NCI-H1417 (cell line): ENCODE measurements at regions not wholly inside any gene's neighbourhood (a gene's known extent, or its start where the extent isn't known, plus 50 kb on each side); places are given as distances from the start of the nearest gene placed in this dataset.

Experiments used
- DNase-seq, 3 experiments: peaks; one replicate each; lab custom pipeline; 2025; lab: John Stamatoyannopoulos, UW

DNA sequence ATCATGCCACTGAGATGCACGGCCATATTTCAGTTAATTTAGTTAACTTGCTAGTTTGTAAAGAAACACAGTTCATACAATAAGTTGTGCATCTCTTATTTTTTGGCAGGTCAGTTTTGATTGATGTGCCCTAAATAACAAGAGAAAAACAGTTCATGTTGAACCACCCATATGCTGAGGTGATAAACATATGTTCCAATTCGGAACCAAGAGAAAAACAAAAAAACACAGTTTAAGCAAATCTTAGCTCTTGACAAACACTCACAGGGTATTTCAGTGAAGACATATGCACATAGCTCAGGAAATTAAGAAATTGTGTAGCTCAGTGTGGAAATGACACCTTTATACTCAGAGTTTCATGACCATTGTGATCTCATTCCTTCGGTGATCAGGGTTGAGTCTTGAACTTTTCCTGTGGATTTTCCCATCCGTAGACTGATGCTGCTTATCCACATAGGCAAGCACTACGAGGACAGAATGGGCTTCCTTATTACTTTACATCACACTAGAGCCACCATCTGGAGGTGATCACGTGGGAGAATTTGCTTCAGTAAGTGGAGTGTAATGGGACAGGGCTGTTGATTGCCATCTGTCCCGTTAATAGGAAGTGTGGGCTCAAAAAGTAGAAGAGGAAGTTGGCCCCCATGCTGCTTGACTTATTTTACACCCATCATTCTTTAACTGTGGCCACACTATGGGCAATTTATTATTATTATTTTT lies 773.0 kb downstream of the MTRR start:
- DNase-seq: no peak

DNA sequence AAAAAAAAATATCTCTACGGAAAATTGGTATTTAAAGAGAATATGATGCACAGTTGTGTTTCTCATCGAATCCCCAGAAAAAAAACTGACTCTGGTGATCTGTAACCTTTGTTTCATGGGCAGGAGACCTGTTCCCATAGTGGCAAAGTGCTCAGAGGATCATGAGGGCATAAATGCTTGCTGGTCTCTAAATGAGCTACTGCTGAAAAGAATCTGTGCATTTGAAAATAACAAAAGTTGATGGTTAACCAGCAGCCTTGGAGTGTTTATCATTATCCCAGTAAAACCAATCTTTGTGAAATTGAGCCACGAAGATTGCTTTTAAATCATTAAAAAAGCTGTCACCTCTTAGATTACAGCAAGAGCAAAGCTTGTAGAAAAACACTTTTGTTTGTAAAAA lies 775.4 kb downstream of the MTRR start:
- no peak for DNase-seq

DNA sequence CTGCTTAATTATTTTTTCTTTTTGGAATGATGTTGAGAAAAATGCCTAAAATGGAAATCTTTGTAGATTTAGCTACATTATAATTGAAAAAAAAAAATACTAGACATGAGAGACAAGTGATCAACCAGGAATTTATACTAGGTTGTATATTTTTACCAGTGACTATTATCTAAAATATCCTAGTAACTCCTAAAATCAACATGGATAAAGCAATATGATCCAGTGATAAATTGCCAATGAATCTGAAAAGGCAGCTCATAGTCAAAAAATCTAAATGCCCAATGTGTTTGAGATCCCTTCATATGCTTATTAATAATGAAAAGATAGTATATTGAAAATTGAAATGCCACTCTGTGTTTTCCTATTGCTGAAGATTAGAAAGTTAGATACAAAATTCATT lies 778.2 kb downstream of the MTRR start:
- DNase-seq: no peak

DNA sequence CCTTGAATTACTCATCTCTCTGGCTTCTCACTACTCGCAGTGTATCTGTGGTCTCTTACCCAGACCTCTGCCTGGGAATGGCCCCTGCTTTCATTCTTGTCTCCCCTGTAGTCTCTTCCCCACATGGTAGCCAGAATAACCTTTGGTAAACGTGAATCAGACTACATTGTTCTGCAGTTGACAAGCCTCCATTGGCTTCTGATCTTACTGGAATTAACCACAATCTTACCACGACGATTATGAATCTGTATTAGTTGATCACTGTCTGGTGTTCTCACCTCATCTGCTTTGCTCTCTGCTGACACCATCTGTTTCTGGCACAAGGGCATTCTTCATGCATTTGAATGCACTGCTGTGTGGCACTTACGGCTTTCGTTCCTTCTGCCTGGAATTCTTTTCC lies 781.2 kb downstream of the MTRR start:
- DNase-seq: peak in 1 of 3 experiments; percentile 21

DNA sequence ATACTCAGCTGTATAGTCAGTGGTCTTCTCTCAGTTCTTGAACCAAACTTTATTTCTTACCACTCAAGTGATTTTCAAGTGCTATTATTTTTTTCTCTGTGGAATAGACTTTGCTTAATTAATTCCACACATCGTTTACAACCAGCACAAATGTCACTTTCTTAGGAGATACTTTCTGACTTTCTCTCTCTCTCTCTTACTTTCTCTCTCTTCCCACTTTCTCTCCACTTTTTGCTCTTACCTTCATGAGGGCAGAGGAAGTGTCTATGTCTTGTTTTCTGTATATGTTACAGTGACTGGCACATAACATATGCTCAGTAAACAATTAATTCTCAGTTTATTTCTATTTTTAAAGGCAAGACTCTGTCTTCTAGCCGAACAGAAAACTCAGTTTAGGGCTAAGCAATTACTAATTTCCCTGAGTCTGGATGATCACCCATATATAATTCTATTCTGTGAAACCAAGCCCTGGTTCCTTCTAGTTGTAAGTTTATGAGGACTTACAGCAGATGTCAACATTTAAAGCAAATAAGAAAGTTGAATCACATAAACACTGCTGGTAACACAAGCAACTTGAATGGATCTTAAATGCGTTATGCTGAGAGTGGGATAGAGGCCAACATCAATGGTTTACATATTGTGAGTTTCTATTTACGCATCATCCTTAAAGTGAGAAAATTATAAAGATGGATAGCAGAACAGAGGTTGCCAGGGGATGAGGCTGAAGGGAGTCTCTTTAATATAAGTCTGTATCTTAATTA lies 791.4 kb downstream of the MTRR start:
- DNase-seq: no peak

DNA sequence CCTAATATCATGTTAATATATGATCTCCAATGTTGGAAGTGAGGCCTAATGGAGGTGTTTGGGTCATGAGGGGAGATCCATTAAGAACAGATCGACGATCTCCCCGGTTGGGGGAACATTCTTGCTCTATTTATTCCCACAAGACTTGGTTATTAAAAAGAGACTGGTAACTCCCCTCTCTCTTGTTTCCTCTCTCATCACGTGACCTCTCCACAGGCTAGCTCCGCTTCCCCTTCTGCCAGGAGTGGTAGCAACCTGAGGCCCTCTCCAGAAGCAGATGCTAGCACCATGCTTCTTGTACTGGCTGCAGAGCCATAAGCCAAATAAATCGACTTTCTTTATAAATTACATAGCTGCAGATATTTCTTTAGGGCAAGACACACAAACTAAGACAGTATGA lies 794.4 kb downstream of the MTRR start:
- no peak for DNase-seq

DNA sequence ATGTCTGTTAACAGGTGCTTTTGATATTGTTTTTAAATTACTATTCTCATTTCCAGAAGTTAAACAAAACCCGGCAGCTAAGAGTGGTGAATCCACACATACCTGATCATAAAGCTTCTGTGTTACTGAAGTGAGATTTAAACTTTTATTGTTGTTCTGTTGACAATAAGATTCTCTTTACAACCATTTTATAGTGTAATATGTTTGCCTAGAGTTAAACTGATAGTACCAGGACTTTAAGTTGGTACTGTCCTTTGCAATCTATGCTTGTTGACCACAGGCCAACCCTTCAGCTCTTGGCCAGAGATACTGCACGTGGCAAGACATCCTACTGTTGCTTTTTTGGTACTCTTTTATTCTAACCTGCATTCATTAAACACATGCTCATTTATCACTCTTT lies 806.2 kb downstream of the MTRR start:
- no peak for DNase-seq

DNA sequence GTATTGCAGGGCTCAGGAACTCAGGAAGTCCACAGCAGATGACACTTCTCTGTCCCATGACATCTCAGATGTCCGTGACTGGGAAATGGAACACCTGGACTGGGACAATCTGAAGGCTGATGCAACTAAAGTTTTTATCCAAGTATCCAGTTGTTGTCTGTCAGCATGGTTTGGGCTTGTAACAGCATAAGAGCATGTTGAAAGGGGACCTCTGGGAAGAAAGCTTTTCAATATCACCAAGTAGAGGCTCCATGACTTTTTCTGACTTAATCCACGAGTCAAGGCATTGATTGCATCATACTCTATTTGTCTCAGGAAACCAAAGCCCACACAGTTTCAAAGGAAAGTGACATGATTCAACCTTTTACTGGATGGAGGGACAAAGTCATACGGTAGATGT lies 807.7 kb downstream of the MTRR start:
- no peak for DNase-seq

DNA sequence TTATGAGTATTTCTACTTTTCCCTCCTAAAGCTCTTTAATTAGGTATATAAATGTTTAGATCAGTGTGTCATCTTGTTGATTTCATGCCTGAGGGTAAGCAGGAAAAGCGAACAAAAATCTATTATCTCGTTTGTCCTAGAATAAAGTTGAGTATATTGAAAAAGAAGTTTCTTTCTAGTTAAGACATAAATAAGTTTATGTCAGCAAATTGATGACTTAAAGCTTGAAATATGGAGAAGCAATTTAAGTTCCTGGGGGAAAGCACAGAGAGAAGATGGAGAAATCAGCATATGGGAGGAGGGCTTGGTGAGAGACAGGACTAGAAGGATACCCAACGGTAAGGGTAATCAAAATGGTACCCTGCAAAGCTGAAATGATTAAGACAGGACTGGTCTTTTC lies 813.4 kb downstream of the MTRR start:
- no peak for DNase-seq

DNA sequence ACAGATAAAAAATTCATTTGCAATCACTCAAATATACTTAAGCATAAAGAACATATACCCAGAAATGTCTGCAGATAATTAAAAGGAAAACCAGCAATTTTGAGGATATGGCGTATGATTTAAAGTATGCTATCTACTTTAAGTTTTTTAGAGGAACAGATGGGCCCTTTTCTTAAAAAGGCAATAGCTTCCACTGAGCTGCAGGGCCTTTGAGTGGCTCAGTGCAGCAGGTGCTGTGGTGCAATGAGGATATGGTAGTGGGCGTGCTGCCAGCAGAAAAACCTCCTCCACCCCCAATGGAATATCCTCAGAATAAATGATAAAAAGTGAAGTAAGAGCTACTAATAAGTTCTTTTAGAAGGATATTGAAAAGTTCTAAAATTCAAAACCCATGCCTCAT lies 814.5 kb downstream of the MTRR start:
- DNase-seq: peak in 2 of 3 experiments; percentile 28 to 56

DNA sequence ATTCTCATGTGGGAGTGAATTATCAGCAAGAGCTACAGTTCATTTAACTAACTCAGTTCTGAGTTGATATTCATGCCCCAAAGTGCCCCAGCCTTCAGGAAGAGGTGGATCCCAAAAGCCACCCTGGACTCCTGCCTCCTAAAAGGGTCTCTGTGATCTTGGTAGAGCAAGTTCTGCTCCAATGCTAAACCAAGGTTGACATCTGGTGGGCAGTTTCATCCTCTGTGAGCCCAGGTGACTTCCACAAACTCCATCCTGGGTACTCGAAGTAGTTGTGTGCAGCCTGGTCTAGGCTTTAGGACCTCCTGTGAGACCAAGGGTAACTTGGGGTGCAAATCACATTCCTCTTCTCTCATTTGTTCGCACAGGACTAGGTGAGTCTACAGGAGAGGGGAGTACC lies 816.8 kb downstream of the MTRR start:
- peak in 2 of 3 experiments; percentile 20 to 54 for DNase-seq

DNA sequence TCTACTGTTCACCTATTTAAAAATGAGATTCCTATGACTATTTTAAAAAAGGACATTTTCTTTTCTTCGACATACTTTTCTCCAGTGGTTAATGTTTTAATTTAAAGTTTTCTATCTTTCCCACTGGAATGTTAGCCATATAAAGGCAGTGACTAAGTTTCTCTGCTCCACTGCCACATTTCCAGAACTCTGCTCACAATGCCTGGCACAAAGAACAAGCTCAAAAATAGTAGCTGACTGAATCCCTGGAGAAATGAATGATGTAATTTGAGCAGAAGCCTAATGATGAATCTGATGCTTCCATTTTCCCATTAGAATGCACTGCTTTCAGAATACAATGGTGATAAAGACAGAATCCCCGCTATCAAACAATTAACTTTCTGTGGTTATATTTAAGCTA lies 817.8 kb downstream of the MTRR start:
- no peak for DNase-seq

DNA sequence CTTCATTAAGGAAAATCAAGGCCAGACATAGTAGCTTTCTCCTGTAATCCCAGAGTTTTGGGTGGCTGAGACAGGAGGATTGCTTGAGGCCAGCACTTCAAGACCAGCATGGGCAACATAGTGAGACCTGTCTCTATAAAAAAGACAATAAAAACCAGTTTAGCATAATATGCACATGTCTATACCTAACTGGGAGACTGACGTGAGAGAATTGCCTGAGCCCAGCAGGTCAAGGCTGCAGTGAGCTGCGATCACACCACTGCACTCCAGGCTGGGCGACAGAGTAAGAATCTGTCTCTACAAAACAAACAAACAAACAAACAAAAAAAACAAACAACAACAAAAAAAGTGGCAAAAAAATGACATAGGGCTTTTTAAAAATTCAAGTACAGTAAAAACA lies 820.8 kb downstream of the MTRR start:
- no peak for DNase-seq

DNA sequence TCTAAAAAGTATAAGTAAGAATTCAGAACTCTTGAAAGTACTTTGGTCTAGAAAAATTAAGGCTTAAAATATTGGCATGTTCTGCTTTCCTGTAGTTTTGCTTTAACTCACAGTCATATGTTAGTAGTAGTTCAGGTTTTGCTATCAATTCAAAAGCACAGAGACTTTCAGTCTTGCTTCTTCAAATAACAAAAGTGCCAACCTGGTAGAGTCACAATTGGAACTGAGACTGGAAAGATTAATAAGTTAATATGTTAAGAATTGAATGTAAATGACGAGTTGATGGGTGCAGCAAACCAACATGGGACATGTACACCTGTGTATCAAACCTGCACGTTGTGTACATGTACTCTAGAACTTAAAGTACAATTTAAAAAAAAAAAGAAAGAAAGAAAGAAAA lies 822.3 kb downstream of the MTRR start:
- DNase-seq: no peak

DNA sequence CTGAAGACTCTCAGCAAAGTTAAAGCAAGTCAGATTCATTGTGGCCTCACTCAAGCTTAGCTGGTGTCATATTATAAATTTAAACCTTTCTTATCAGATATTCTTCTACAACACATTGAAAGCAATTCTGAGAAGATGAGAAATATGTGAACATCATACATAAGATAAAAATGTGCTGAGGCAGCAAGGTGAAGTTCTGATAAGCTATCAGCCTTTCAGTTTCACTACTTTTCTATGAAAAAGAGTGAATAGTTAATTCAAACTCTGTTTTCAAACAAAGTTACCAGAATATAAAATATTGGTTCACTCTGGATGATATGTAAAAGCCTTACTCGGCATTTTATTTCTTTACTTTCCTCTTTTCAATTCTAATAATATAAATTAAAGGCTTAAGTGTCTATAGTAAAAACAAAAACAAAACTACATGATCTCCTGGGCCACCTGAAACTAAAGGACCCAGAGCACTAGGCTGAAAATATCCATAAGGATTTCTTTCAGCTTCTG lies 824.4 kb downstream of the MTRR start:
- DNase-seq: no peak

DNA sequence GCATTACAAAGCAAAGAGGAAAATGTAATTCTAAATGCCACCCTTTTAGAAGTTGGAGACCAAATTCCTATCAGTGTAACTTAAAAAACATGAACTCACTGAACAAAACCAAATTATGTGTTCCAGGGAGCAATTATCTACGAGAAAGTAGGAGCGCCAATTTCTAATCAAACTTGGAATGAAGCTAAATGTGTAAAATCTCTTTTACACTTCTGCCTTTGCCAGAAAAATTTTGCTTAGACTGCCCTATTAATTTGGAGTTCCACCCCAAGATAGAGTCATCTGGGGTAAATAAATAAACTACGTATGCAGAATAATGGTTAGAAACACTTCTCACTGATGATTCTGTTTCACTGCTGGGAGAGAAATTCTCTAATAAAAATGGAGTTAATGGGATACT lies 825.6 kb downstream of the MTRR start:
- DNase-seq: no peak

DNA sequence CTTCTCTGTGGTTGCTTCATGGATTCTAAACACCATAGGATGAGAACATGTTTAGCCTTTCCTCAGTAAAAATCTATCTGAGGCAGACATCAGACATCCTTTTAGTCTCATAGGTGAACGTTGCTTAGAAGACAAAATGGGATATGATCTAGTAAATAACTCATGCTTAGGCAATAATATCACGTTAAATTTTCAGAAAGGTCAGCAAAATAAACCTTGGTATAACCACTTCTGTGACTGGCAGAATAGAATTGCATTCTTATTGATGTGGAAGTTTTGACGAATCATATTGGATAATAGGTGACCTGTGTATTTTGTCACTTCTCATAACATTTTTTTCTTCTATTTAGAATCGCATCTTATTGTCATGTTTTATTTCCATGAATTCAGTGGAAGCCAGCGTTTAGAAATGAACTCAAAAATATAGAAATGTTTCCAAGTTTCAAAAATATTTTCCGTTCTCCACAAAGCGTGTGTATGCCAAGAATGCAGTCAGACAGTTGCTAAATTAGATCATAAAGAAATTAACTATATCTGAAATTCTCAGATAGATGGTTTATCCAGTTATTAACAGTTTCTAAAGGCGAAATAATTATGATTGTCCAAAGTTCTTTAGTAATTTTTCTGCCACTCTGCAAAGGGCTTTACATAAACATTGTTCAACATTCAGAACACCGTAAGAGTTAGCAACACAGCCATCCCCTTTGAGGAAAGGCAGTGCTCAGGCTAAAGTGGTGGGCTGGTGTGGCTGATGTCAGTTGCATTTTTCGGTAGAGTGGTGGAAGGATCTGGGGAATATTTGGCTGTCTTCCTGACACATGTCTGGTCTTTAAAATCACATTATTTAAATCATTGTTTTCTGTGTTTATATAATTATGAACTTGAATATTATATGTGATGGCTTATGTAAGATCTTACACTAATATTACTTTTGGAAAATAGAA lies 827.2 kb downstream of the MTRR start:
- no peak for DNase-seq

DNA sequence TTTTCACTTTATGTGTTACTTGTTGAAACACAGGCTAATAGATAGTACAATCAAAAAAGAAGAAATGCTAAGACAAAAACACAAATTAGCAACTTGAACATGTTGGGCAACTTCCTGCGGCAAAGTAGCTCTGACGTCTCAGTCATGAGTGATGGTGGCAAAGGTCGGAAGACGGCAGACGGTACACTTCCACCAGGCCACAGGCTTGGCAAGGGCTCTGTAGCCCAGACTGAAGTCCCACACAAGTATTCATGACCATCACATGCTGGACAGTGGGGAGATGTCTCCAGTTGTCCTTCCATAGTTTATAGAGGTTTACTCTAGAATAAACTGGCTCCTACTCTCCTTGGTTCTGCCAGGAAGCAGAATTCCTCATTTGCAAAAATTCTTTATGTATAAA lies 831.3 kb downstream of the MTRR start:
- no peak for DNase-seq

DNA sequence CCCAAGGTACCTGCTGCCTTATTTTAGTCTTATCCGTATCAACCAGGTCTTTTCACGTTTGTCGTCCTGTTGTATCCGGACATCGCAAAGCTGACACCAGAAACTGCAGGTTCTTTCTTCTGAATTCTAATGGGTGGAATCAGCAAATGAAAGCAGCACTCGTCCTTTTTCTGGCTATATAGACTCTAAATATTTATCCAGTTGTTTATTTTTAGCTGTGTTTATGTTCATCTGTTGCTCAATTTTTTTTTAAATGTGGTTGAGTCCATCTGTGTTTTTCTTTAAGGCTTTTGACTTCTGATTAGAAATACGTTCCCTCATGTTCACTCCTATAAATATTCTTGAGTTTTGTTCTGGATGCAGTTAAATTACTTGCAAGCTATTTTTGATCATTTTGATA lies 831.7 kb downstream of the MTRR start:
- DNase-seq: no peak

DNA sequence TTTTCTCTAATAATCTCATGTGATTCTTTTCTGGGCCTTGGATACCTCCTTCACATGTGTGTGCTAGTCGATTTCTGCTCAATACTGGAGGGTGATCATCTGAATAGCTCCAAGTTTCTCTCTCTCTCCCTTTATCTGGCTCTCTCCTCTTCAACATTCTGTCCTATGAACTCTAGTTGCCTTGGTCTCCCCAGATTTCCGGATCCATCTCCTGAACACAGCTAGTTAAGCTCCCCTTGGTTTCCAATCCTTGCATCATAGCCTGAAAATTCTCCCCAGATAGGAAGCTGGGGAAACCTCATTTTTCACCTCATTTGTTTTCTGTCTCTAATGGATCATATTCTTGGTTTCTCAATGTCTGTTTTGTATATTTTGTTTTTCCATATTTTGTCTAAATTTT lies 832.3 kb downstream of the MTRR start:
- no peak for DNase-seq

DNA sequence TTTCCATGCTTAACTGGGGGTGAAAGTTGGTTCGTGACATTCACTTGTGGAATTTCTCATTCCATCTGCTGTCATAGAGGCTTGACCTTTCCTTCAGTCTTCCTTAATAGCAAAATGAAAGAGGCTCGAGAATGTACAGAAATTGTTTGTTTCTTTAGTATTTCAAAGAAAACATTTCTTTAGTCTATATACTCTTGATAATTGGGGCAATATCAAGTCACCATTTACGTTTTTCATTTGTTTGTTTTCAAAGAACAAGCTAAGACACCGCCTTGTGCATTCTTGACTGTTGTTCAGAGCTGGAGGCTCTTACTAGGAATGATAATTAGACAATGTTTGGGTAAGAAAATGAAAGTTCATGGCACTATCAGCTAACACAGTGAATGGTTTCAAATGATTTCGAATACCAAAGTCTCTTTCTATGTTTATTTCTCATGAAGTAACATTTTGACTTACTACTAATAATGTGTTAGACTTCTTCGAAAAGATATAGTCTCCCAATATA lies 835.4 kb downstream of the SEMA5A start:
- no peak for DNase-seq

DNA sequence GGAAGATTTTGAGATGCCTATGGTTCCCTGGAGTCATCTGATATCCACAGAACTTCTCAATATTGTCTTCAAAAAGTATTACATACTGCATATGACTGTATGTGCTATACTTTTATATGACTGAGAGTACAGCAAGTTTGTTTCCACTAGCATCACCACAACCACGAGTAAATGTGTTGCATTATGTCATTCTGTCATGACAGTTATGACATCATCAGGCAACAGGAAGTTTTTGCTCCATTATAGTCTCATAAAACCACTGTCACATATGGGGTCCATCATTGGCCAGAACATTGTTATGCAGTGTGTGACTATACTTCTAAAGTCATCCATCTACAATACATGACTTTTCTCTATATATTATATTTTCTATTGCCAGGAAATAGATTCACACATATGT lies 831.7 kb downstream of the SEMA5A start:
- DNase-seq: no peak
